ENCODE measurements at regions not wholly inside any gene's neighbourhood (a gene's known extent, or its start where the extent isn't known, plus 50 kb on each side); places are given as distances from the start of the nearest gene placed in this dataset.

DNA sequence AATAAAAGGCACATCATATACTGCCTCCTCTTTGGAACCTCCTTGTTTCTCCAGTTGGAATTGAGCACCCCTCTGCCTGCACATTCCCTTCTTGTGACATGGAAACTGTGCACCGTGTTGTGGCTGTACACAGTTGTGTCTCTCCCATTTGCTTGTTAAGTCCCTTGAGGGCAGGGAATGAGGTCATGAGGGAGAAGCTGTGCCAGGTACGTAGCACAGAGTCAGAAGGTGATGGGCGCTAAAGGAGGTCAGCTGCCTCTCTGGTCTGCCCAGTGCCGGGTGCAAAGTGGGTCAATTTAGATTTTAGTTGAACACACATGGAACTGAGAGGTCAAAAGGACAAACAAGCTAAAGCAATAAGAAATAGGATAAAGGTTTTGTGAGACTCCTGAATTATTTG, 124.4 kb downstream of the FAM43A start:
- TF ChIP-seq, protein P1, sequence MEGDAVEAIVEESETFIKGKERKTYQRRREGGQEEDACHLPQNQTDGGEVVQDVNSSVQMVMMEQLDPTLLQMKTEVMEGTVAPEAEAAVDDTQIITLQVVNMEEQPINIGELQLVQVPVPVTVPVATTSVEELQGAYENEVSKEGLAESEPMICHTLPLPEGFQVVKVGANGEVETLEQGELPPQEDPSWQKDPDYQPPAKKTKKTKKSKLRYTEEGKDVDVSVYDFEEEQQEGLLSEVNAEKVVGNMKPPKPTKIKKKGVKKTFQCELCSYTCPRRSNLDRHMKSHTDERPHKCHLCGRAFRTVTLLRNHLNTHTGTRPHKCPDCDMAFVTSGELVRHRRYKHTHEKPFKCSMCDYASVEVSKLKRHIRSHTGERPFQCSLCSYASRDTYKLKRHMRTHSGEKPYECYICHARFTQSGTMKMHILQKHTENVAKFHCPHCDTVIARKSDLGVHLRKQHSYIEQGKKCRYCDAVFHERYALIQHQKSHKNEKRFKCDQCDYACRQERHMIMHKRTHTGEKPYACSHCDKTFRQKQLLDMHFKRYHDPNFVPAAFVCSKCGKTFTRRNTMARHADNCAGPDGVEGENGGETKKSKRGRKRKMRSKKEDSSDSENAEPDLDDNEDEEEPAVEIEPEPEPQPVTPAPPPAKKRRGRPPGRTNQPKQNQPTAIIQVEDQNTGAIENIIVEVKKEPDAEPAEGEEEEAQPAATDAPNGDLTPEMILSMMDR (IDR thresholded peaks at IDR 0.05; ENCODE audit: control insufficient read depth, extremely low read depth, insufficient read depth) = no peak
- no peak for DNase-seq (ENCODE audit: low read depth)
- no peak overlapping the region for H3K4me3 ChIP-seq (ENCODE audit: low read depth, low read length)

DNA sequence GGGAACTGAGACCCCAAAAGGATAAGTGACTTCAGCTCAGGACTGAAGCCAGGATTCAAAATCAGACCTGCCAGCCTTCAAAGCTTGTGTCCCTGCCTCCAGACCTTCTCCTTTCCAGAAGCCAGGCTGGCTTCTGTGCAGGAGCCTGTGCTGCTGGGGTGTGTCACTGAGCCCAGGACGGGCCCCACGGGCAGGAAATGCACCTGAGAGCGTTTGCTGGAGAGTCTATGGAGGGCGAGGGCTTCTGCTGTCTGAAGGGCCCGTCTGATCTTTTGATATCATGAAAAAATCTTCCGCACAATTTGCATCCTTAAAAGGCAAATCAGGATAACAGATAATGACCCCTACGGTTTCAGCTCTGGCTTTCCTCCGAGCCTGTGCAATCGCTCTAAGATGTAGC, 125.4 kb downstream of the FAM43A start:
- TF ChIP-seq, protein P1 (IDR thresholded peaks at IDR 0.05; ENCODE audit: control insufficient read depth, extremely low read depth, insufficient read depth) = no peak
- no peak overlapping the region for H3K4me3 ChIP-seq (ENCODE audit: low read depth, low read length)

DNA sequence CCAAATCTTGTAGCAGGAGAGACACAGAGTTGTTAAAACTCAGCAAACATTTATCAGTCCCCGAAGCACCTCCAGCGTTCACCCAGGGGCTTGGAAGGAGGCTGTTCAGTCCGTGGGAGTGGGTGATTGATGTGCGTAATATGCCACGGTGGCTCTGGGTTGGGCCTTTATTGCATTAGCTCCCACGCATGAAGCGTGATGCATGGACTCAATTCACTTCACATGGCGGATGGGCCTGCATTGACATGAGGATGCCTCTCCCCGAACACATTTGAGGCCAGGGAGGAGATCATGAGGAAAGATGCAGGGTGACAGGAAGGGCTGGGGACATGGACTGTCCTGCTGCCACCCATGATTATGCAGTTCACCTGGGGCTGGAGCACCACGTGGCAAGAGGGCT, 126.5 kb downstream of the FAM43A start:
- H3K4me3 ChIP-seq (ENCODE audit: low read depth, low read length) = no peak overlapping the region
- DNase-seq (ENCODE audit: low read depth) = no peak
- TF ChIP-seq, protein P1 (IDR thresholded peaks at IDR 0.05; ENCODE audit: control insufficient read depth, extremely low read depth, insufficient read depth) = no peak

More for the DNA sequence above, 125.4 kb downstream of the FAM43A start:
- DNase-seq (ENCODE audit: low read depth) = no peak

DNA sequence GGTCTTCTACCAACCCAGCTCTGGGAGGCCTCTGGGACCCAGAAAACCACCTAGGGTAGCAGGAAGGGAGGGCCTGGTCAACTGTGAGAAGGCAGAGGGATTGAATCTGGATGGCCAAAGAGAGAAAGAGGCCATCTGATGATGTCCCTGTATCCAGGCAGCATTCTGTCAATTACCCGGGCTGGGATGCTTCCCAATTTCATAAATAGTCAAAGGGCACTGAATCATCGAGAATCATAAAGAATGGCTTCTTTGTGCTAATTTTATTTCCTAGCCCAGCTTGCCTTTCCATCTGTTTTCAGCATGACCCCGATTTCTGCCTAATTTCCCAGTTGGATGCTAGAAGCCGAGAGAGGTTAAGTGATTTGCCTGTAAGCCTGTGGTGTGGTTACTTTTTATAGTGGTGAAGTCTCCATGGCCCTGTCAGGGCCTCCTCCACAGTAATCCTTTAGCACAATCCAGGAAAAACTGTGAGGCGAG, 129.2 kb downstream of the FAM43A start:
- no peak for DNase-seq (ENCODE audit: low read depth)

DNA sequence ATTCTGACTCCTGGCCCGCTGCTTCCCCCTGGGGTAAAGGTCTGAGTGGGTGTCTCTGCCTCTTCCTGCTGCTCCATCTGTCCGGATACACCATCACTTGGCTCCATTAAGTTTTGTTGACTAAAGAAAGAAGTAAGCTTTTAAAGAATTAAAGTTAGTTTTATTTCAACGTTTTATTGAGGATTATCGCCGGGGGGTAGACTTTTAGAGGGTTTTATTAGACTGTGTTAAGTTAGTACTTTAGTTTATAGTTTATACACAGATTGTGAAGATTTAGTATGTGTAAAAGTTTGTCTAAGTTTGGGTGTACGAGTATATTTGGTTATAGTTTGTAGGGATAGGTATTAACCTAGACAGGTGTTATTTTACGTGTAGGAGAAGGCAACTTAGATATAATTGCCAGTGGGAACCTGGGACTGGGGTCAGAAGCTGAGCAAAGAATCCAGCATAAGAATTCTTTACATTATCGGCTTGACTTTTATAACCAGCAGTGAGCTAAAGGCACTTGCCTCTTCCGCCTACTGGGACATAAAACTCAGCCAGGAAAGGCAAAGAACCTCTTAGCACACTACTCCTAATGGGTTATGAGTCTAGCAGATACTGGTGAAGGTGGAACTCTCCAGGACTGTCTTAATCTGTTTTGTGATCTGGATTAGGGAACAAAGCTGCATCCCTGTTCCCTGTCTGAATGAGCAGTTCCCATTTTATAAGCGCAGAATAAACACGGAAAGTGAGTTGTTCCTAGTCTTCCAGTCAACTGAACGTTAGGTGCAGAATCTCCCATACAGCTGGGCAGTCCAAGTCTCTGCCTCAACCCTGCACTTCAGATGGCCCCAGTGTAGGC, 131.3 kb downstream of the FAM43A start:
- peak; percentile 59 for DNase-seq (ENCODE audit: low read depth)
- TF ChIP-seq, protein P1 (IDR thresholded peaks at IDR 0.05; ENCODE audit: control insufficient read depth, extremely low read depth, insufficient read depth) = no peak
- H3K4me3 ChIP-seq (ENCODE audit: low read depth, low read length) = no peak overlapping the region

More for the DNA sequence above, 129.2 kb downstream of the FAM43A start:
- TF ChIP-seq, protein P1 (IDR thresholded peaks at IDR 0.05; ENCODE audit: control insufficient read depth, extremely low read depth, insufficient read depth) = no peak
- no peak overlapping the region for H3K4me3 ChIP-seq (ENCODE audit: low read depth, low read length)

DNA sequence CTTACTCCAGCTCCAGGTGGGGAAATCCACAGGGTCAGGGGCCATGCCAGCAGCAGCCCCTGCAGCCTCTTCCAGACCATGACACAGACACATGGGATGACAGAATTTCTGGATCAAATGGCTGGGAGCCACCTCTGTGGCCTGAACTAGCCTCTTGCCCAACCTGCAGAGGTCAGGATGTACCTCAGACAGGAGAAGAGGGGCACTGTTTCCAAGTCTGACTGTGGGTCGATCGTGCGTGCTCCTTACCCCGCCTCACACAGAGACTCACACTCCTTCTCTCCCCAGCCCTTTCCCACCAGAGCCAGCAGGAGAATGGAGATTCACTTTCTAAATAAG, 131.9 kb downstream of the FAM43A start:
- no peak overlapping the region for H3K4me3 ChIP-seq (ENCODE audit: low read depth, low read length)
- DNase-seq (ENCODE audit: low read depth) = no peak
- TF ChIP-seq, protein P1 (IDR thresholded peaks at IDR 0.05; ENCODE audit: control insufficient read depth, extremely low read depth, insufficient read depth) = no peak

DNA sequence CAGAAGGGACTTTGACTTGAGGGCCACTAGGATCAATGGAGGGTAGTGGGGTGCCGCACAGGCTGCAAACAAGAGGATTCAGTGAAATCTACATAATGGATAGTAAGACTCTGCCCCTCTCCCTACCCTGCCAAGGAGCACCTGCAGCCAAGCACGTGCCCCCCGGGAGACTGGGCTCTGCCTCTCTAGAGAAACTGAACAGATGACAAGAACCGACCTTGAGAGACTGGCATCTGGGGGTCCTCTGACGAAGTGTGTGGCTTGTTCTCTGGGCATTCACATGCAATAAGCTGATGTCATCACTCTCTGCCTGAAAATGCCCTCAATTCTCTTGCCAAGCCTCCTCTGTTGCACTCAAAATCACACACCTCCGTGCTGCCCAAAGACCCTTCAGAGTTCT, 132.3 kb downstream of the FAM43A start:
- DNase-seq (ENCODE audit: low read depth) = no peak
- TF ChIP-seq, protein P1 (IDR thresholded peaks at IDR 0.05; ENCODE audit: control insufficient read depth, extremely low read depth, insufficient read depth) = no peak
- H3K4me3 ChIP-seq (ENCODE audit: low read depth, low read length) = no peak overlapping the region

Data from LNCaP clone FGC (cell line).